Lung (tissue), 11 donors: ENCODE measurements at regions not wholly inside any gene's neighbourhood (a gene's known extent, or its start where the extent isn't known, plus 50 kb on each side); places are given as distances from the start of the nearest gene placed in this dataset.

Experiments used
- ATAC-seq: fragments of 200-7000 bp; cut with Tn5 transposase; one replicate; pipeline ENCODE4 v1.9.1; 2020; ENCODE audit warnings: moderate number of reproducible peaks; ENCODE audit not compliant: insufficient read depth, low FRiP score
- DNase-seq, 3 donors: peaks; one replicate each; pipeline ENCODE4 v3.0.0-alpha.2; 2013 to 2017
- H3K27ac ChIP-seq, 2 donors: one replicate each; pipeline ENCODE4 v1.5.1; 2013; ENCODE audit warnings: mild to moderate bottlenecking in 2 of 2, moderate library complexity in 2 of 2, control low read depth in 1 of 2, inconsistent platforms in 1 of 2, low read depth in 1 of 2, low read length in 1 of 2
- H3K27me3 ChIP-seq, 3 donors: one replicate each; pipeline ENCODE4 v1.5.1; 2013; ENCODE audit warnings: low read length in 2 of 3; ENCODE audit not compliant: control insufficient read depth in 3 of 3, insufficient read depth in 3 of 3
- H3K36me3 ChIP-seq, 4 donors: one replicate each; pipeline ENCODE4 v1.5.1; 2013; ENCODE audit warnings: low read length in 4 of 4, mild to moderate bottlenecking in 1 of 4, moderate library complexity in 1 of 4; ENCODE audit not compliant: control insufficient read depth in 4 of 4, insufficient read depth in 4 of 4
- H3K4me1 ChIP-seq, 5 donors: one replicate each; pipeline ENCODE4 v1.5.1; 2013; ENCODE audit warnings: low read length in 5 of 5, mild to moderate bottlenecking in 2 of 5, moderate library complexity in 1 of 5; ENCODE audit not compliant: control insufficient read depth in 5 of 5, insufficient read depth in 5 of 5
- H3K4me3 ChIP-seq: one replicate; pipeline ENCODE4 v1.5.1; 2013; ENCODE audit warnings: mild to moderate bottlenecking, control low read depth, moderate library complexity
- H3K9ac ChIP-seq, 2 donors: one replicate each; pipeline ENCODE4 v1.5.1; 2013; ENCODE audit warnings: low read length in 2 of 2, control low read depth in 1 of 2; ENCODE audit not compliant: insufficient read depth in 1 of 2
- H3K9me3 ChIP-seq, 4 donors: one replicate each; pipeline ENCODE4 v1.5.1; 2013; ENCODE audit warnings: low read length in 3 of 4, mild to moderate bottlenecking in 1 of 4, moderate library complexity in 1 of 4; ENCODE audit not compliant: control insufficient read depth in 4 of 4, insufficient read depth in 3 of 4
- CTCF ChIP-seq: IDR thresholded peaks from 2 replicates; pipeline ENCODE4 v1.5.1; 2012; ENCODE audit warnings: mild to moderate bottlenecking; ENCODE audit errors: control extremely low read depth, extremely low read depth
- WGBS, 2 donors: extraction: QIAGEN DNeasy Blood & Tissue Kit; methylation state at CpG; one replicate each; pipeline ENCODE4 v1.1.7; 2013; 5-methylcytosine and 5-hydroxymethylcytosine counted together
- donor health status: control.
- donor health status: control.
- donor health status: Bipolar disorder and iron deficiency.
- donor health status: healthy.
- donor health status: DM: yes; HTN: yes; CAD: no.

GRCh38 chr10:60565492-60565891 is 175.8 kb upstream of the ANK3 start:
- DNase-seq (no peak), ATAC-seq (no peak)
- no peak overlapping the region for H3K27ac ChIP-seq

GRCh38 chr10:60564475-60564874 is 174.8 kb upstream of the ANK3 start:
- DNase-seq (no peak), ATAC-seq (no peak)
- Histone ChIP-seq H3K9ac (no peak overlapping the region), H3K4me1 (peaks cover 0 to 3% (median 0%) of the 10 kb centered on the region in 5 donors), H3K27ac (no peak overlapping the region), H3K4me3 (no peak overlapping the region), H3K36me3 (no peaks in the 10 kb centered on the region), H3K27me3 (no peaks in the 10 kb centered on the region), H3K9me3 (peaks cover 0 to 7% (median 2%) of the 10 kb centered on the region in 4 donors)
- no peak for TF ChIP-seq CTCF
- WGBS, 2 donors: 95 to 97% methylated on average over 3 of the region's 3 CpGs

More at GRCh38 chr10:60565492-60565891, 175.8 kb upstream of the ANK3 start:
- Histone ChIP-seq H3K27me3 (no peaks in the 10 kb centered on the region), H3K4me1 (peaks cover 0 to 3% (median 0%) of the 10 kb centered on the region in 5 donors), H3K9me3 (peaks cover 0 to 7% (median 2%) of the 10 kb centered on the region in 4 donors), H3K36me3 (no peaks in the 10 kb centered on the region), H3K9ac (no peak overlapping the region), H3K4me3 (no peak overlapping the region)
- TF ChIP-seq CTCF: no peak
- WGBS, 2 donors: 80 to 82% methylated on average over 2 of the region's 2 CpGs

GRCh38 chr10:60560451-60560850 is 170.8 kb upstream of the ANK3 start:
- H3K27me3 ChIP-seq: no peaks in the 10 kb centered on the region
- no peak for TF ChIP-seq CTCF
- no peak overlapping the region for H3K27ac ChIP-seq
- peaks cover 0 to 3% (median 0%) of the 10 kb centered on the region in 5 donors for H3K4me1 ChIP-seq
- DNase-seq (no peak), ATAC-seq (no peak)
- WGBS, 2 donors: 38 to 65% methylated on average over 2 of the region's 2 CpGs
- H3K36me3 ChIP-seq: no peaks in the 10 kb centered on the region
- no peak overlapping the region for H3K9ac ChIP-seq
- peaks cover 0 to 3% (median under 1%) of the 10 kb centered on the region in 4 donors for H3K9me3 ChIP-seq
- no peak overlapping the region for H3K4me3 ChIP-seq

GRCh38 chr10:60555700-60556099 is 166.0 kb upstream of the ANK3 start:
- WGBS, 2 donors: 53 to 75% methylated on average over 5 of the region's 5 CpGs
- ATAC-seq: no peak
- Histone ChIP-seq H3K36me3 (no peaks in the 10 kb centered on the region), H3K4me3 (no peak overlapping the region), H3K27me3 (no peaks in the 10 kb centered on the region), H3K27ac (no peak overlapping the region), H3K4me1 (no peaks in the 10 kb centered on the region), H3K9ac (no peak overlapping the region), H3K9me3 (no peaks in the 10 kb centered on the region)
- TF ChIP-seq CTCF: no peak
- no peak for DNase-seq
